ENCODE measurements at regions not wholly inside any gene's neighbourhood (a gene's known extent, or its start where the extent isn't known, plus 50 kb on each side); places are given as distances from the start of the nearest gene placed in this dataset.

GRCh38 chr5:56440871-56441740, 208.0 kb upstream of the ANKRD55 start:
- Histone ChIP-seq H3K56ac (ENCODE audit: insufficient read length, low read depth, low read length) (no peak overlapping the region), H3K79me1 (ENCODE audit: insufficient read depth, low read depth, low read length, poor library complexity, severe bottlenecking) (no peaks in the 10 kb centered on the region), H3K27ac (ENCODE audit: insufficient read length, low read depth, low read length) (no peak overlapping the region), H2BK5ac (ENCODE audit: insufficient read length, low read length) (no peak overlapping the region), H3K79me2 (ENCODE audit: insufficient read depth, low read length) (no peaks in the 10 kb centered on the region), H3K9me3 (ENCODE audit: control insufficient read depth, low read depth, low read length) (no peaks in the 10 kb centered on the region), H4K91ac (ENCODE audit: insufficient read length, low read depth, low read length) (no peak overlapping the region), H3T11ph (ENCODE audit: low read length) (no peak overlapping the region), H3K27me3 (ENCODE audit: insufficient read depth, low read length) (no peaks in the 10 kb centered on the region), H3K4me2 (ENCODE audit: insufficient read depth, insufficient read length, low read length) (no peak overlapping the region), H2BK20ac (ENCODE audit: low read depth, low read length, poor library complexity, severe bottlenecking) (no peak overlapping the region), H3K4me1 (ENCODE audit: insufficient read depth, low read length) (no peaks in the 10 kb centered on the region), H4K5ac (ENCODE audit: insufficient read length, low read depth, low read length) (no peak overlapping the region), H3K23ac (ENCODE audit: insufficient read length, low read depth, low read length) (no peak overlapping the region), H4K20me1 (ENCODE audit: control insufficient read depth, insufficient read depth, insufficient read length) (no peaks in the 10 kb centered on the region), H2BK12ac (ENCODE audit: insufficient read length, low read depth, low read length) (no peak overlapping the region), H3K9ac (ENCODE audit: extremely low read depth, insufficient read length, low read length) (no peak overlapping the region), H2BK15ac (ENCODE audit: low read depth, low read length) (no peak overlapping the region), H2AFZ (ENCODE audit: low read length) (no peak overlapping the region), H3K14ac (ENCODE audit: insufficient read depth, low read length) (no peak overlapping the region), H4K8ac (replicated peaks; ENCODE audit: insufficient read length, low read depth, low read length) (no peak overlapping the region), H3K4ac (ENCODE audit: low read depth, low read length) (no peak overlapping the region), H3K18ac (ENCODE audit: insufficient read length, low read depth, low read length) (no peak overlapping the region), H2BK120ac (ENCODE audit: low read depth, low read length, poor library complexity, severe bottlenecking) (no peak overlapping the region), H2AK5ac (ENCODE audit: insufficient read length, low read length) (no peak overlapping the region), H3K23me2 (ENCODE audit: insufficient read length, low read depth, low read length, poor library complexity, severe bottlenecking) (no peaks in the 10 kb centered on the region)
- Mint-ChIP-seq H3K4me1 (peaks cover 8 to 18% of the 10 kb centered on the region in 2 experiments), H3K9me3 (no peaks in the 10 kb centered on the region), H3K27ac (no peak overlapping the region), H3K27me3 (ENCODE audit: low read depth) (no peaks in the 10 kb centered on the region), H3K36me3 (ENCODE audit: insufficient read depth in 1 of 3, low read depth in 3 of 3) (no peaks in the 10 kb centered on the region), H3K4me3 (no peak overlapping the region)
- no peak for TF ChIP-seq CTCF (conservative IDR thresholded peaks at IDR 0.05)
- no CpG with 5 or more reads among the region's 7 CpGs for WGBS (ENCODE audit: extremely low coverage, insufficient read length, low lambda C conversion rate)
- no peak for DNase-seq

Data from H9 (cell line).